GM21786 (cell line): ENCODE measurements at regions not wholly inside any gene's neighbourhood (a gene's known extent, or its start where the extent isn't known, plus 50 kb on each side); places are given as distances from the start of the nearest gene placed in this dataset.

Experiments used
- ATAC-seq: cut with Tn5 transposase; IDR thresholded peaks from one replicate; pipeline ENCODE4 v1.9.1; 2021; ENCODE audit not compliant: unreplicated experiment

DNA sequence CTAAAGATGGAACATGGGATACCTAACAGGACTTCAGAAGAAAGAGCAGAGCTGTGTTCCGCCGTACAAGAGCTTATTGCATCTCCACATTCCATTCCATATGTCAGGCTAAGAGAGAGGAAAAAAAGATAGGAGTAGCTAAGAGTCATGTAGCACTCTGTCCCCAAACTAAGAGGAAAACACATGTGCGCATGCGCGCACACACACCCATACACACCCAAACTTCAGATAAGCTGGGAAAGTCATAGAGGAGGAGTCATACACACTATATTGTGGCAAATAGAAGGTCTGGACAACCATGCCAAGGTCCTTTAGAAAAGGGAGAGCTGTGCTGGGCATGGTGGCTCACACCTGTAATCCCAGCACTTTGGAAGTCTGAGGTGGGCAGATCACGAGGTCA lies 132.4 kb downstream of the RAB11FIP2 start:
- no peak for ATAC-seq

DNA sequence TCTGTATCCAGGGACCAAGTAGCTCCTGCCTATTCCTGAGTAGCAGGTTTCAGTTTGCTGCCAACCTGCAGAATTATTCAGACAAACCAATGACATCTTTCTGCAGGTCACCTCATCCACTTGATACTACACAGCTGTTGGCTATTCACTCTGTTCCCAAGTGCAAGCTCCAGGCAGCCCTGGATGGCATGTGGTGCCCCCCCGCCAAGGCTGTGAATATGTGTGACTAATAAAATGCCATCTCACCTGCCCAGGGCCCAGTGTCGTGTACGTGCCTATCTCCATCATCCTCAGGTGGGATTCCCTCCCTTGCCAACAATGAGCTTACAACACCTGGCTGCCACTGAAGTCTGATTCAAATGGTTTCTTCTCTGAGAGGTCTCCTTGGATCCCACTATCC lies 125.8 kb downstream of the RAB11FIP2 start:
- ATAC-seq: no peak

DNA sequence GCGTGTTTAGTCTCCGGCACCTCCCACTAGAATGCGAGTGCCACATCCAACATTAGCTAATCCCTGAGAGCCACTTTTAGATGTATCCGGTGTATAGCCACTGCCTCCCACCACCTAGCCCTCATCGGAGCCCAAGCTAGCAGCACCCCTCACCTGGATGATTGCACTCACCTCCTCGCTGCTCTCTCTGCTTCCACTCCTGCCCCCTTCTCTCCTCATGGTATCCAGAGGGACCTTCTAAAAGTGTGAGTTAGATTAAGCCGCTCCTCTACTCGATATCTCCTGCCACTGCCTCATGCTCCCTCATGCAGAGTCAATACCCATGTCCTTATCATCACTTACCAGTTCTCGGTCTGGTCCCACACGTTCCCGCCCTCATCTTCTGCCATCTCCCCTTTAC lies 125.3 kb downstream of the RAB11FIP2 start:
- no peak for ATAC-seq

DNA sequence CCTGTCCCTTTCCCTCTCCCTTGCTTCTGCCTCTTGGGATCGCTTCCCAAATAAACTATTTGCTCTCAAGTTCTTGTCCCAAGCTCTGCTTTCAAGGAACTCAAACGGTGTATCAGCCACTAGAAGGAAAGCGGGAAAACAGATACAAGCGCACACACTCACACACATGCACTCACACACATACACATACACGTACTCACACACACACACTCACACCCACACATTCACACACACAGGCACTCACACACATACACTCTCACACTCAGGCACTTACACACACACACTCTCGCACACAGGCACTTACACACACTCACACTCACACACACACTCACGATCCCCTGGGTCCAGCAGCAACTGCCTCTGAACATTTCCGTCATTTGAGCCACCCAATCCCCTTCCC lies 121.9 kb downstream of the RAB11FIP2 start:
- ATAC-seq: no peak

DNA sequence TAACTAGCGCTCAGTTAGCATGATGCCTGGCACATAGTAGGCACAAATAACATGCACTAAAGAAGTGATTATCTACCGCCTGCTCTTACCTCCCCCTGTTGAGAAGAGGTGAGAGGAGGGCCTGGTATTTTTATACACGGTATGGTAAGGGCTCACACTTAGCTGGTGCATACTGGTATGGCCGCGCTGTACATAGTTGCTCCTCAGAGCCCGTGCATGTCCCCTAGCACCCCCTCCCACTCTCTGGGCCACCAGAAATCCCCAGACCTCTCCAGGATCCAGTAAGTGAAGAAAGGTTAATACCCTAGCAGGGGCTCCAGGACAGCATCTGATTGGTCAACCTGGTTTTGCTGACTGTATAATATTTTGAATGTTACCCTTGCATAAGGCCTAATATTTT lies 121.4 kb downstream of the RAB11FIP2 start:
- no peak for ATAC-seq

DNA sequence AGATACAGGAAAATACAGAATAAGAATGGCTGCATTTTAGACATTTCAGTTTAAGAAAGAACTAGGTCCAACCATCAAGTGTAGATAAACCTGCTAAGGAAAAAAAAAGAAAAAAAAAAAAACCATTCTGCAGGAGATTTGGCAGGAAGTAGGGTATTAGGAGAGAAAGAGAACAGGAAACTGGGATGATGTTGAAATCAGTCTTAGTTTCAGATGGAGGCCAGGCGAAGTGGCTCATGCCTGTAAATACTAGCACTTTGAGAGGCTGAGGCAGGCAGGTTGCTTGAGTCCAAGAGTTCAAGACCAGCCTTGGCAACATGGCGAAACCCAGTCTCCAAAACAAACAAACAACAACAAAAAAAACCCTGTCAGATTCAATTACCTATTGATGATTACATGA lies 120.2 kb downstream of the RAB11FIP2 start:
- ATAC-seq: no peak

DNA sequence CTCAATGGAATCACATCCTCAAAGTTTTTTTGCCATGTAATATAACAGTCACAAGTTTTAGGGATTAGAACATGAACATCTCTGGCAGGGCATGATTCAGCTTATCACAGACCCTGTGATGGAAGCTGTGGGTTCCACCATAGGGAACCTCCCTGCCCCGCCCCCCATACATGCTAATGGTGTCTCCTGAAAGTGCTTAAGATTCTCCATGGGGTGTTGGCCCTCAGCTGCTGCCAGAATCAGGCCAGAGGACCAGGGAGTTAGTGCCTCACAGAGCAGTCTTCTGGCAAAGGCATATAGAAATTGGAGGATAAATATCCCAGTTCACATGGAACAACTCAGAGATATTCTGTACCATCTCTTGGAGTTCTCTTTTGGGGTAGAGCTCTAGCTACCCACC lies 119.4 kb downstream of the RAB11FIP2 start:
- ATAC-seq: no peak

DNA sequence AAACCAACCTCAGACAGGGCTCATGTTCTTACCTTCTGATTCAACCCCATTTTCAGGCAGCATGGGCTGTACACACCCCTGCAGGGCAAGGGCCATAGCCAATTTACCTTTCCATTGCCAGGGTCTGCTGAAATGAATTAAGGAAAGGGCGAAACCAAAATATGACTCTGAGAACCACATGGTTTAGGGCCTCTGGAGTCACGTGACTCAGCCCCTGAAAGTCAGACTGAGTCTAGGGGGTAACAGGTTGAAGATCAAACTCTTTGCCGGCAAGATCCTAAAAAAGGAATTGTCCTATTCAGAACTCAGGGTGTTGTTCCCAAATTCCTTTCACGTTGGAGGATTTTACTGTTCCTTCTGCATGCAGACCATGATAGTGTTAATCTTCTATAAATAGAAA lies 118.9 kb downstream of the RAB11FIP2 start:
- no peak for ATAC-seq

DNA sequence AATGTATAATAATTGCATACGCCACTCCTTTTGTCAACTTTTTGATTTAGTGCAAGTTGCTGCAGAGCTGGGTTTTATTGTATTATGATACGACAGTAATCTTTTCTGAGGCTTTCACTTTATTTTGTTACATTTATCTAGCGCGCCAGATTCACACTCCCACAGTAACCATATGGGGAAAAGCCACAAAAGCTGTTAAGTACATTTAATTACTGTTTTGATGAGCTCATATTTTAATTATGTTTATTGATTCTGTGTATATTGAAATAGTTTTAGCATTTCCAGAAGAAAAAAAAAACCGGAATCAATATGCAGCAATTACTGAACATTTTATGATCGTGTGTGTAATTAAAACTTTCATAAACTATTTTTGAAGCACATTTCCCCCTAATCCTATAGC lies 118.5 kb downstream of the RAB11FIP2 start:
- no peak for ATAC-seq

DNA sequence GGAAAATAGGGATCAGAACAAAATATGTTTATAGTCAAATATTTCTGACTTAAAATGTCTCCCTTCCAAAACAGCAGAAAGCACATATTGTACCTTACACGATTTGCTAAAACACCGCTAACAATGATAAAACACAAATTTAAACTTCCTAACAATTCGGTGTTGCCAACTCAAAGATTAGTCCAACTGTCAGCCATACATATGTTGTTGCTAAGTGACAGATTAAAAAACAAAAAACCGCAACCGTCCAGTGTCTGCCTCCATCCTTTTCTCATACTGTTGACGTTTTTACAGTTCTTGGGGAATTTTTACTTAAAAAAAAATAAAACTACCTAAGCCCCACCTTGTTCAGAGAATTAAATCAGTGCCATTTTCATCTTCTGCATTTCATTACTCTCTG lies 118.0 kb downstream of the RAB11FIP2 start:
- ATAC-seq: no peak

DNA sequence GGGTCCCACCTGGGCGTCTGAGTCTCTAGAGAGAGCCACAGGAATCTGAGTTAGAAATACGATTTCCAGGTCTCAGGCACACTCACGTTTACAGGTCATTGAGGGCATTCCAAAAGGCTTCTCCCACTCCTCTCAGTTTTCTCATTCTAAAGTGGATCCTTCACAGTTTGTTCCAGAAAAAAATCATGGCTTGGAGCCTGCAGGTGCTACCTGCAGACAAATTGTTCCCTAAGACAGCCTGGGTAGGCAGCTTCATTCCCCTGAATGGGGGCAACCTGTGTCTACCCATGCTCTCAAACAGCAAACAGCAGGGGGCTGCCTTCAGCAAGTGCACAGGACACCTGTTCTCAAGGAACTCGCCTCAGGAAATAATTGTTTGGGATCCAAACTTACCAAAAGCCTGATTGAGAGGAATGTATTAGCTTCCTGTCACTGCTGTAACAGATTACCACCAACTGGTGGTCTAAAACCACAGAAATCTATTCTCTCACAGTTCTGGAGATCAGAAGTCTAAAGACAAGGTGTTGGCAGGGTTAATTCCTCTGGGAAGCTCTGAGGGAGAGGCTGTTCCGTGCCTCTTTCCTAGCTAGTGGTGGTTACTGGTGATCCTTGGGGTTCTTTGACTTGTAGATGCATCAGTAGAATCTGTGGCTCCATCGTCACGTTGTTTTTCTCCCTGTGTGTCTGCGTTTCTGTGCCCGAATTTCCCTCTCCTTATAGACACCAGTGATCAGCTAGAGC lies 117.2 kb downstream of the RAB11FIP2 start:
- no peak for ATAC-seq

DNA sequence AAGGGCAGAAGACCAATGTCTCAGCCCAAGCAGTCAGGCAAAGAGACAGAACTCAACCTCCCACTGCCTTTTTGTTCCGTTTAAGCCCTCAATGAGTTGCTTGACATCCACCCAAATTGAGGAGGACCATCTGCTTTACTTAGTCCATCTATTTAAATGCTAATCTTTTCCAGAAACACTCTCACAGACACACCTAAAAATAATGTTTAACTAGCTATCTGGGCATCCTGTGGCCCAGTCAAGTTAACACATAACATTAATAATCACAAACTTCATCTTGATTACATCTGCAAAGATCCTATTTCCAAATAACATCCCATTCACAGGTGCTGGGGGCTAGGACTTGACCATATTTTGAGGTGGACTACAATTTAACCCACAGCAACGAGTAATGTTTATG lies 115.7 kb downstream of the RAB11FIP2 start:
- no peak for ATAC-seq

DNA sequence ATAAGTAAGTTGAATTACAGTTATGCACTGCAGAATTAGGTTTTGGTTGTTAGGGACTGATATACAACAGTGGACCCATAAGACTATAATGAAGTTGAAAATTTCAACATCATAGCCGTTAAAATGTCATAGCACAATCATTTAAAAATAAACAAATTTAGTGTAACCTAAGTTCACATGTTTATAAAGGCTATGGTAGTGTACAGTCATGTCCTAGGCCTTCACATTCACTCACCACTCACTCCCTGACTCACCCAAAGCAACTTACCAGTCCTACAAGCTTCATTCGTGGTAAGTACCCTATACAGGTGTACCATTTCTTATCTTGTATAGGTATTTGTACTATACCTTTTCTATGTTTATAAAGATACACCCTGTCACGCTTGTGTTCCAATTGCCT lies 113.7 kb downstream of the RAB11FIP2 start:
- ATAC-seq: no peak

DNA sequence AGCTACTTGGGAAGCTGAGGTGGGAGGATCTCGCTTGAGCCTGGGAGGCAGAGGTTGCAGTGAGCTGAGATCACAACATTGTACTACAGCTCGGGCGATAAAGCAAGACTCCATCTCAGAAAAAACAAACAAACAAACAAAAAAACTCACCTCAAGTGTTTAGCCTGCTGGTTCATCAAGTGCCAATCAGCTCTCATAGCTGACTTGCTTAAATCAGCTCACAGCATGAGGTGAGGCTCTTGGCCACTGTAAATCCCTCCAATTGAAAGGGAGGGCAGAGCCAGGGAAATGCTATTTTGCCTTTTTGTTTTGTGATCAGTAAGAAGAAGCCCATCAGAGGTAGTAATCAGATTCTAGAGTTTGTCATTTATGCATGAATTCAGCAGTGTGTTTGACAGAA lies 112.3 kb downstream of the RAB11FIP2 start:
- no peak for ATAC-seq

DNA sequence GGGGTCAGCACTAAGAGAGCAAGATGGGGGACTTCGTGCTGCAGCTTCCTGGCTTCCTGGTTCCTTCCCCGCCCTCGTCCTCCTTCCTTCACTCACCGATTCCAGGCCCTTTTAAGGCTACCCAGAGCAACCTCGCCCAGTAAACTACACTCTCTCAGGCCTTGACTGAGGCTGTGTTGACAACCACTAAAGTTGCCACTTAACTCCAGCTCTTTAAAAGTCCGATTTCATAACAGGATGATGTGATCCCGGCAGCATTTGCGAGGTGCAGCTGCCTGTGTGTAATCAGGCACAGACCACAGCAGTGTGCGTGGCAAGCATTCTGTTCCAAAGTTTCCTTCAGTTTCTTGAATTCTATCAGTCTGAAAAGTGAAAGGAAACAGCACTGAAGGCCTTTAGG lies 110.6 kb downstream of the RAB11FIP2 start:
- no peak for ATAC-seq

DNA sequence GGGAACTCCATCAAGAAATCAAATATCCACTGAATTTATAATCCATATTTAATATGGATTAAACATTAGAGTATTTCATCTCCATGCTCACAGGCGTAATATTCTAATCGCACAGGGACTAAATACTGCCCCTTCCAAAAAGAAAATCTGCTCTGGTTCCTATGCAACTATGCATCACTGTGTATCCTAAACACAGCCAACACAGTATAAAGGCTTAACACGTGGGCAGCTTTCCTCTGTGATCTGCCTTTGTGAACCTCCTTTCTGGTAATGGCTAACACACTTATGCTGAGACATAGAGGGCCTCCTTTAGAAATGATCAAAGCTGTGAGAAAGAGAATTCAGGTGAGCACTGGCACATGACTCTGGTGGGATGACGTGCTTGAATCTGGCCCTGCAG lies 110.2 kb downstream of the RAB11FIP2 start:
- ATAC-seq: no peak

DNA sequence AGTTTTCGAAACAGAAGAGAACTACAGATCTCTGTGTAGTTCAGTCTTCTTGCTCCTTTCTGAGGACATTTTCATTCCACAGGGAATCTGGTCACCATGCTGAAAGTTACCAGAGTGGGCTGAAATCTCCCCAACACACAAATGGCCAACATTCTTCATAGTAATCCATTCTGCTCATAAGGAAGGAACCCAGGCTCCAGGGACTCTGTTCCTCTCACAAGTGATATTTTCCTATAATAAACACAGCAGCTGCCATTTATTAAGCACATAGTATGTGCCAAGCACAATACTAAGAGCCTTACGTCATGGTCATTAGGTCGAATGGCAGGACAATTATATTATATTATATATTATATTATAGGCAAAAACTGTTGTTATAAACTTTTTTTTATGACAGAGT lies 109.8 kb downstream of the RAB11FIP2 start:
- ATAC-seq: no peak

DNA sequence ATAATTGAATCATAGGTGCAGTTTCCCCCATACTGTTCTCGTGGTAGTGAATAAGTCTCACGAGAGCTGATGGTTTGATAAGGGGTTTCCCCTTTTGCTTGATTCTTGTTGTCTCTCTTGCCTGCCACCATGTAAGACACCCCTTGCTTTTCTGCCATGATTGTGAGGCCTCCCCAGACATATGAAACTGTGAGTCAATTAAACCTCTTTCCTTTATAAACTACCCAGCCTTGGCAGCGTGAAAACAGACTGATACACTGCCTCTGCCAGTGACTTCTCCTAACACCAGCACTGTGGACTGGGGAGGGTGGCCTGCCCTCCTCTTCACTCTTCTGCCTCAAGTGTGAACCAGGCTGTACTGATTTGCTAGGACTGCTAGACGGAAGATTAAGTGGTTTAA lies 108.6 kb downstream of the RAB11FIP2 start:
- ATAC-seq: no peak

DNA sequence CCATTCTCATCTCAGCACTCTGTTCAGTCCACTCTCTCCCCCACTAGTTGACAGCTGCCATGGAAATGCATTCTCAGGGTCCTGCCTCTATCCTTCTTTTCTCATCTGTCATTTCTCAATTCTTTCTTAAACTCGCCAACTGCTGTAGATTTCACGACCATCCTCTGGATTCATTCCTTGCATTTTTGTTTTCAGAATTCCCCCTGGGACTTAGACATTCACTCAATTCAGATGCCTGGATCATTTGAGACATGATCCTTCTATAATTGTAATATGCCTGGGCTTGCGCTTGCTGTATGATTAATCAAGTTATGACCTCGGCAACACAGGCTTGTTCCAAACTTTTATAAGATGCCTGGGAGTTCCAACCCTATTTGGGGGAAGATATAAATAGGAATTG lies 104.5 kb downstream of the RAB11FIP2 start:
- no peak for ATAC-seq

DNA sequence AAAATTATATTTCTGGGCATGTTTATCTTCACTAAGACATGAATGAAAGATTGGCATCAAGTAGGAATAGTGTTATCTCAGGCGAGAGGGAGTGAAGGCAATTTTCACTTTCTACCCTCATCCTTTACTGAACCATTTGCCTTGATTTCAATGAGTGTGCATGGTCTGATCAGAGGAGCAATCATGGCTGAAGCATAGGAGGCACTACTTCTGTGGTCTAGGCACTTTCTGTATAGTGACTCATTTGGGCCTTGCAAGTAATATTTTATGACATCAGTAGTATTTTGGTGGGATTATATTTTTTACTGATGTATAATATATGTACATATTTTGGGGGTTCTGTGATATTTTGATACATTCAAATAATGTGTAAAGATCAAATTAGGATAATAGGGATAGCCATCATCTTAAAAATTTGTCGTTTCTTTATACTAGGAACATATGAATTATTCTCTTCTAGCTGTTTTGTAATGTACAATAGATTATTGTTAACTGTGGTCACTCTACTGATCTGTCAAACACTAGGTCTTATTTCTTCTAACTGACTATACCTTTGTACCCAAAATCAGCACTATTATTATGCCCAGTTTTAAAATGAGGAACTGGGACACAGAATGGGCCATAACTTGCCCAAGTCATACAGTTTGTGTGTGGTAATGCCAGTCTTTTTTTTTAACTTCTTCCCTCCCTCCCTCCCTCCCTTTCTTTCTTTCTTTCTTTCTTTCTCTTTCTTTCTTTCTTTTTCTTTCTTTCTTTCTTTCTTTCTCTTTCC lies 101.9 kb downstream of the RAB11FIP2 start:
- no peak for ATAC-seq

DNA sequence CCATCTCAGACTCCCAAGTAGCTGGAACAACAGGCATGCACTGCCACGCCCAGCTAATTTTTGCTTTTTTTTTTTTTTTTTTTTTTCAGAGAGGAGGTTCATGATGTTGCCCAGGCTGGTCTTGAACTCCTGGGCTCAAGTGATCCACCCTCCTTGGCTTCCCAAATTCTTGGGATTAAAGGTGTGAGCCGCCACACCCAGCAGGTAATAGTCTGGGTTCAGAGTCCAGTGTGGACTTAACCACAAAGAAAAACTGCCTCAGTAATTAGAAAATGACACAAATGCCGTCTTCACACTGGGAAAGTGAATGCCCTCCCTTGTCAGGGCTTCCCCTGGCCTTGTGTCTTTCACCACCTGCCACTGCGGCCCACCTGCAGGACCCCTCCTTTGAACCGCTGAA lies 101.1 kb downstream of the RAB11FIP2 start:
- no peak for ATAC-seq

DNA sequence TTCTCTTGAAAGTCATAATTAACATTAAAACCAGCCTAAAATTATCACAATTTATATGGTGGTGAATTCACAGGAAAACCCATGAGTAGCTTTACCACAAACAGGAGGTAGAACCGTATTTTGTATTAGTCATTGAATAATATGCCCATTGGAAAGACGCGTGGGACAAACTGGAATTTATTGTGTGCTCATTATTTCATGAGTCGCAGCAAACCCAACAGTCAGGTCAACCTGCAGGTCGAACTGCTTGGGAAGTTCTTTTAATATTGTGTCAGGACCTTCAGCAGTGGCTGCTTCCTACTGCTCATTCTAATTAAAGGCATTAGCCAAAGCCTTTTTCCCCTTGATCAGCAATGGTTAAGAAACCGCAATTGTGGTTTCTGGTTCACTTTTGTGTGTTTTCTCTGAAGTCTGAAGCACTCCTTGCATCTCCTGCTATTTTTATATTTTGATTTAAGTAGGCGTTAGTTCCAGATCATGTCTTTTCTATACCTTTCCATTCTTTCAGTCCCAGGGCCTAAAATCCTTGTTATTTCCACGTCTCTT lies 100.1 kb downstream of the RAB11FIP2 start:
- ATAC-seq: no peak
